ENCODE measurements at regions not wholly inside any gene's neighbourhood (a gene's known extent, or its start where the extent isn't known, plus 50 kb on each side); places are given as distances from the start of the nearest gene placed in this dataset.

- TF ChIP-seq POLR2A (IDR thresholded peaks at IDR 0.05; ENCODE audit: borderline replicate concordance, extremely low read depth, insufficient read depth, insufficient read length), result no peak
- TF ChIP-seq EZH2 (IDR thresholded peaks at IDR 0.05), result no peak
- TF ChIP-seq EZH2phosphoT487 (IDR thresholded peaks at IDR 0.05; ENCODE audit: borderline replicate concordance), result no peak
- TF ChIP-seq, protein P1, sequence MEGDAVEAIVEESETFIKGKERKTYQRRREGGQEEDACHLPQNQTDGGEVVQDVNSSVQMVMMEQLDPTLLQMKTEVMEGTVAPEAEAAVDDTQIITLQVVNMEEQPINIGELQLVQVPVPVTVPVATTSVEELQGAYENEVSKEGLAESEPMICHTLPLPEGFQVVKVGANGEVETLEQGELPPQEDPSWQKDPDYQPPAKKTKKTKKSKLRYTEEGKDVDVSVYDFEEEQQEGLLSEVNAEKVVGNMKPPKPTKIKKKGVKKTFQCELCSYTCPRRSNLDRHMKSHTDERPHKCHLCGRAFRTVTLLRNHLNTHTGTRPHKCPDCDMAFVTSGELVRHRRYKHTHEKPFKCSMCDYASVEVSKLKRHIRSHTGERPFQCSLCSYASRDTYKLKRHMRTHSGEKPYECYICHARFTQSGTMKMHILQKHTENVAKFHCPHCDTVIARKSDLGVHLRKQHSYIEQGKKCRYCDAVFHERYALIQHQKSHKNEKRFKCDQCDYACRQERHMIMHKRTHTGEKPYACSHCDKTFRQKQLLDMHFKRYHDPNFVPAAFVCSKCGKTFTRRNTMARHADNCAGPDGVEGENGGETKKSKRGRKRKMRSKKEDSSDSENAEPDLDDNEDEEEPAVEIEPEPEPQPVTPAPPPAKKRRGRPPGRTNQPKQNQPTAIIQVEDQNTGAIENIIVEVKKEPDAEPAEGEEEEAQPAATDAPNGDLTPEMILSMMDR (IDR thresholded peaks at IDR 0.05 in 2 of 3, conservative IDR thresholded peaks at IDR 0.05 in 1 of 3; ENCODE audit: borderline replicate concordance in 1 of 3, insufficient read depth in 1 of 3, low read depth in 2 of 3, low read length in 2 of 3), result no peak
- TF ChIP-seq ZNF274 (IDR thresholded peaks at IDR 0.05; ENCODE audit: low read depth, low read length), result no peak
- TF ChIP-seq POLR2AphosphoS5 (IDR thresholded peaks at IDR 0.05; ENCODE audit: low read depth, low read length), result no peak
- TF ChIP-seq SIN3A (IDR thresholded peaks at IDR 0.05; ENCODE audit: low read depth), result no peak
- TF ChIP-seq, protein P2, sequence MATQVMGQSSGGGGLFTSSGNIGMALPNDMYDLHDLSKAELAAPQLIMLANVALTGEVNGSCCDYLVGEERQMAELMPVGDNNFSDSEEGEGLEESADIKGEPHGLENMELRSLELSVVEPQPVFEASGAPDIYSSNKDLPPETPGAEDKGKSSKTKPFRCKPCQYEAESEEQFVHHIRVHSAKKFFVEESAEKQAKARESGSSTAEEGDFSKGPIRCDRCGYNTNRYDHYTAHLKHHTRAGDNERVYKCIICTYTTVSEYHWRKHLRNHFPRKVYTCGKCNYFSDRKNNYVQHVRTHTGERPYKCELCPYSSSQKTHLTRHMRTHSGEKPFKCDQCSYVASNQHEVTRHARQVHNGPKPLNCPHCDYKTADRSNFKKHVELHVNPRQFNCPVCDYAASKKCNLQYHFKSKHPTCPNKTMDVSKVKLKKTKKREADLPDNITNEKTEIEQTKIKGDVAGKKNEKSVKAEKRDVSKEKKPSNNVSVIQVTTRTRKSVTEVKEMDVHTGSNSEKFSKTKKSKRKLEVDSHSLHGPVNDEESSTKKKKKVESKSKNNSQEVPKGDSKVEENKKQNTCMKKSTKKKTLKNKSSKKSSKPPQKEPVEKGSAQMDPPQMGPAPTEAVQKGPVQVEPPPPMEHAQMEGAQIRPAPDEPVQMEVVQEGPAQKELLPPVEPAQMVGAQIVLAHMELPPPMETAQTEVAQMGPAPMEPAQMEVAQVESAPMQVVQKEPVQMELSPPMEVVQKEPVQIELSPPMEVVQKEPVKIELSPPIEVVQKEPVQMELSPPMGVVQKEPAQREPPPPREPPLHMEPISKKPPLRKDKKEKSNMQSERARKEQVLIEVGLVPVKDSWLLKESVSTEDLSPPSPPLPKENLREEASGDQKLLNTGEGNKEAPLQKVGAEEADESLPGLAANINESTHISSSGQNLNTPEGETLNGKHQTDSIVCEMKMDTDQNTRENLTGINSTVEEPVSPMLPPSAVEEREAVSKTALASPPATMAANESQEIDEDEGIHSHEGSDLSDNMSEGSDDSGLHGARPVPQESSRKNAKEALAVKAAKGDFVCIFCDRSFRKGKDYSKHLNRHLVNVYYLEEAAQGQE (IDR thresholded peaks at IDR 0.05; ENCODE audit: low read depth), result no peak
- no peak for TF ChIP-seq EGR1 (IDR thresholded peaks at IDR 0.05; ENCODE audit: low read depth)
- TF ChIP-seq SRF (IDR thresholded peaks at IDR 0.05; ENCODE audit: low read depth), result no peak
- TF ChIP-seq ZFX (IDR thresholded peaks at IDR 0.05), result no peak
- TF ChIP-seq JUND (IDR thresholded peaks at IDR 0.05), result no peak
Measured at GRCh38 chr12:43132291-43132690, 419.7 kb downstream of the ADAMTS20 start.
